Trophoblast cell (in vitro differentiated cells and primary cell): ENCODE measurements at regions not wholly inside any gene's neighbourhood (a gene's known extent, or its start where the extent isn't known, plus 50 kb on each side); places are given as distances from the start of the nearest gene placed in this dataset.

ENCODE experiments used
- DNase-seq, 2 donors: peaks; one replicate each; pipeline ENCODE4 v3.0.0-alpha.2; 2016
- H2AFZ ChIP-seq: 2 replicates; pipeline ENCODE4 v1.6.1; 2013; ENCODE audit warnings: low read length, moderate library complexity, mild to moderate bottlenecking; ENCODE audit not compliant: insufficient read depth, poor library complexity
- H2AK5ac ChIP-seq: 2 replicates; pipeline ENCODE4 v1.6.1; 2013; ENCODE audit warnings: mild to moderate bottlenecking, low read length
- H2BK120ac ChIP-seq: 2 replicates; pipeline ENCODE4 v1.6.1; 2013; ENCODE audit warnings: low read length, mild to moderate bottlenecking, moderate library complexity; ENCODE audit not compliant: insufficient read depth, poor library complexity
- H2BK12ac ChIP-seq: 2 replicates; pipeline ENCODE4 v1.6.1; 2013; ENCODE audit warnings: mild to moderate bottlenecking, low read length, moderate library complexity
- H2BK5ac ChIP-seq: 2 replicates; pipeline ENCODE4 v1.6.1; 2013; ENCODE audit warnings: low read length, low read depth, moderate library complexity, mild to moderate bottlenecking; ENCODE audit not compliant: poor library complexity
- H3K14ac ChIP-seq: 2 replicates; pipeline ENCODE4 v1.6.1; 2013; ENCODE audit warnings: mild to moderate bottlenecking, low read length
- H3K18ac ChIP-seq: 2 replicates; pipeline ENCODE4 v1.6.1; 2013; ENCODE audit warnings: mild to moderate bottlenecking, low read length
- H3K23ac ChIP-seq: 2 replicates; pipeline ENCODE4 v1.6.1; 2013; ENCODE audit warnings: low read length
- H3K27ac ChIP-seq: 2 replicates; pipeline ENCODE4 v1.5.1; 2013; ENCODE audit warnings: low read depth, mild to moderate bottlenecking, inconsistent platforms, low read length, moderate library complexity
- H3K27me3 ChIP-seq: 2 replicates; pipeline ENCODE4 v1.6.1; 2013; ENCODE audit warnings: inconsistent platforms, mild to moderate bottlenecking, low read length, moderate library complexity; ENCODE audit not compliant: insufficient read depth
- H3K36me3 ChIP-seq, 2 experiments: 1 replicate in 1 of 2; 2 replicates in 1 of 2; pipeline ENCODE4 v1.6.1; 2013; ENCODE audit warnings: low read length in 2 of 2, mild to moderate bottlenecking in 2 of 2, moderate library complexity in 1 of 2; ENCODE audit not compliant: insufficient read depth in 2 of 2, control insufficient read depth in 1 of 2
- H3K4ac ChIP-seq: 2 replicates; pipeline ENCODE4 v1.6.1; 2013; ENCODE audit warnings: low read depth, mild to moderate bottlenecking, low read length, moderate library complexity
- H3K4me1 ChIP-seq, 2 experiments: 1 replicate in 1 of 2; 2 replicates in 1 of 2; pipeline ENCODE4 v1.6.1; 2013; ENCODE audit warnings: low read length in 2 of 2, mild to moderate bottlenecking in 2 of 2, moderate library complexity in 1 of 2; ENCODE audit not compliant: insufficient read depth in 2 of 2, control insufficient read depth in 1 of 2
- H3K4me2 ChIP-seq: 2 replicates; pipeline ENCODE4 v1.6.1; 2013; ENCODE audit warnings: inconsistent platforms, mild to moderate bottlenecking, low read length, moderate library complexity
- H3K4me3 ChIP-seq: 2 replicates; pipeline ENCODE4 v1.5.1; 2013; ENCODE audit warnings: mild to moderate bottlenecking, low read depth, low read length, inconsistent platforms
- H3K79me1 ChIP-seq: one replicate; pipeline ENCODE4 v1.6.1; 2013; ENCODE audit warnings: low read length
- H3K79me2 ChIP-seq: 2 replicates; pipeline ENCODE4 v1.6.1; 2013; ENCODE audit warnings: low read length, mild to moderate bottlenecking; ENCODE audit not compliant: control insufficient read depth, insufficient read depth, poor library complexity
- H3K9ac ChIP-seq: 2 replicates; pipeline ENCODE4 v1.6.1; 2013; ENCODE audit warnings: mild to moderate bottlenecking, low read length
- H3K9me3 ChIP-seq: 2 replicates; pipeline ENCODE4 v1.6.1; 2013; ENCODE audit warnings: low read depth, mild to moderate bottlenecking, control low read depth, inconsistent platforms, low read length; ENCODE audit not compliant: insufficient read depth
- H4K12ac ChIP-seq: 2 replicates; pipeline ENCODE4 v1.6.1; 2013; ENCODE audit warnings: low read depth, mild to moderate bottlenecking, low read length, moderate library complexity
- H4K8ac ChIP-seq: 2 replicates; pipeline ENCODE4 v1.6.1; 2013; ENCODE audit warnings: low read depth, mild to moderate bottlenecking, low read length, moderate library complexity
- H4K91ac ChIP-seq: one replicate; pipeline ENCODE4 v1.6.1; 2013; ENCODE audit warnings: low read depth, mild to moderate bottlenecking, low read length, moderate library complexity
- WGBS: extraction: QIAGEN DNeasy Blood & Tissue Kit; methylation state at CpG from one replicate; pipeline ENCODE4 v1.1.7; 2013; ENCODE audit warnings: missing lambda C conversion rate; ENCODE audit not compliant: insufficient read length, insufficient coverage; ENCODE audit errors: extremely low coverage; 5-methylcytosine and 5-hydroxymethylcytosine counted together

- no peaks in the 10 kb centered on the region for H3K9me3 ChIP-seq
- no peak overlapping the region for H2AFZ ChIP-seq
- no peaks in the 10 kb centered on the region for H3K36me3 ChIP-seq
- no peak overlapping the region for H3K18ac ChIP-seq
- no peak overlapping the region for H3K9ac ChIP-seq
- no peak overlapping the region for H3K14ac ChIP-seq
- no peak overlapping the region for H3K27ac ChIP-seq
- H2BK120ac ChIP-seq = no peak overlapping the region
- no peak overlapping the region for H4K12ac ChIP-seq
- H3K4me3 ChIP-seq = no peak overlapping the region
- no peak overlapping the region for H4K8ac ChIP-seq
- no CpG with 5 or more reads among the region's 4 CpGs for WGBS
- H3K4me1 ChIP-seq = peaks cover 0 to 2% of the 10 kb centered on the region in 2 experiments
- no peak overlapping the region for H2AK5ac ChIP-seq
- H3K79me2 ChIP-seq = no peaks in the 10 kb centered on the region
- no peak overlapping the region for H3K4ac ChIP-seq
- no peak overlapping the region for H3K23ac ChIP-seq
- no peak overlapping the region for H4K91ac ChIP-seq
- H2BK12ac ChIP-seq = no peak overlapping the region
- no peaks in the 10 kb centered on the region for H3K79me1 ChIP-seq
- no peaks in the 10 kb centered on the region for H3K27me3 ChIP-seq
- H2BK5ac ChIP-seq = no peak overlapping the region
- no peak overlapping the region for H3K4me2 ChIP-seq
- no peak for DNase-seq
Measured at GRCh38 chr18:10061566-10062140, 147.8 kb downstream of the VAPA start.

- H3K36me3 ChIP-seq = no peaks in the 10 kb centered on the region
- H3K79me1 ChIP-seq = no peaks in the 10 kb centered on the region
- no CpG with 5 or more reads among the region's 8 CpGs for WGBS
- H3K4me3 ChIP-seq = no peak overlapping the region
- H3K4me1 ChIP-seq = peaks cover 0 to 2% of the 10 kb centered on the region in 2 experiments
- no peak overlapping the region for H2BK120ac ChIP-seq
- H3K79me2 ChIP-seq = no peaks in the 10 kb centered on the region
- H4K12ac ChIP-seq = no peak overlapping the region
- H3K9me3 ChIP-seq = no peaks in the 10 kb centered on the region
- no peak overlapping the region for H3K14ac ChIP-seq
- H4K91ac ChIP-seq = no peak overlapping the region
- H2BK5ac ChIP-seq = no peak overlapping the region
- no peak overlapping the region for H4K8ac ChIP-seq
- no peak overlapping the region for H3K9ac ChIP-seq
- no peak overlapping the region for H3K23ac ChIP-seq
- H2AK5ac ChIP-seq = no peak overlapping the region
- no peak overlapping the region for H3K27ac ChIP-seq
- H3K4ac ChIP-seq = no peak overlapping the region
- no peak overlapping the region for H2AFZ ChIP-seq
- no peak overlapping the region for H3K4me2 ChIP-seq
- no peaks in the 10 kb centered on the region for H3K27me3 ChIP-seq
- no peak overlapping the region for H2BK12ac ChIP-seq
- no peak overlapping the region for H3K18ac ChIP-seq
- DNase-seq = no peak
Measured at GRCh38 chr18:10062302-10063300, 148.8 kb downstream of the VAPA start.

GRCh38 chr18:10063489-10063888, 149.7 kb downstream of the VAPA start:
- Histone ChIP-seq H3K36me3 (no peaks in the 10 kb centered on the region), H3K4ac (no peak overlapping the region), H2BK5ac (no peak overlapping the region), H2AFZ (no peak overlapping the region), H2AK5ac (no peak overlapping the region), H4K91ac (no peak overlapping the region), H2BK120ac (no peak overlapping the region), H4K8ac (no peak overlapping the region), H3K23ac (no peak overlapping the region), H3K18ac (no peak overlapping the region), H3K79me2 (no peaks in the 10 kb centered on the region), H3K14ac (no peak overlapping the region), H3K4me3 (no peak overlapping the region), H2BK12ac (no peak overlapping the region), H4K12ac (no peak overlapping the region), H3K9me3 (no peaks in the 10 kb centered on the region), H3K9ac (no peak overlapping the region), H3K27me3 (no peaks in the 10 kb centered on the region), H3K4me1 (no peaks in the 10 kb centered on the region), H3K79me1 (no peaks in the 10 kb centered on the region), H3K27ac (no peak overlapping the region), H3K4me2 (no peak overlapping the region)
- no peak for DNase-seq
- no CpG with 5 or more reads among the region's 8 CpGs for WGBS

- no peaks in the 10 kb centered on the region for H3K36me3 ChIP-seq
- no peaks in the 10 kb centered on the region for H3K79me1 ChIP-seq
- no peak overlapping the region for H3K9ac ChIP-seq
- no peak overlapping the region for H3K18ac ChIP-seq
- no peak overlapping the region for H2BK12ac ChIP-seq
- H3K9me3 ChIP-seq = no peaks in the 10 kb centered on the region
- no peak overlapping the region for H4K12ac ChIP-seq
- no peak overlapping the region for H2AK5ac ChIP-seq
- no peak overlapping the region for H3K27ac ChIP-seq
- no peaks in the 10 kb centered on the region for H3K27me3 ChIP-seq
- no peaks in the 10 kb centered on the region for H3K79me2 ChIP-seq
- no peak overlapping the region for H3K4me3 ChIP-seq
- H3K4me1 ChIP-seq = no peaks in the 10 kb centered on the region
- no peak overlapping the region for H2BK120ac ChIP-seq
- DNase-seq = no peak
- no peak overlapping the region for H4K91ac ChIP-seq
- H4K8ac ChIP-seq = no peak overlapping the region
- no peak overlapping the region for H2BK5ac ChIP-seq
- H2AFZ ChIP-seq = no peak overlapping the region
- H3K23ac ChIP-seq = no peak overlapping the region
- WGBS = no CpG with 5 or more reads among the region's 3 CpGs
- no peak overlapping the region for H3K4me2 ChIP-seq
- H3K4ac ChIP-seq = no peak overlapping the region
- no peak overlapping the region for H3K14ac ChIP-seq
Measured at GRCh38 chr18:10064267-10064666, 150.5 kb downstream of the VAPA start.
